Kidney (tissue), 13 donors: ENCODE measurements at regions not wholly inside any gene's neighbourhood (a gene's known extent, or its start where the extent isn't known, plus 50 kb on each side); places are given as distances from the start of the nearest gene placed in this dataset.

Experiments
- DNase-seq, 5 donors: peaks; one replicate each; pipeline ENCODE4 v3.0.0-alpha.2; 2013 to 2020
- FAIRE-seq: peaks from 2 replicates; lab custom pipeline; 2012; peaks lifted over from hg19 to GRCh38; lab: Jason Lieb, UNC
- H3K27ac ChIP-seq, 2 donors: one replicate each; pipeline ENCODE4 v1.7.0; 2013; ENCODE audit warnings: low read depth in 2 of 2, low read length in 2 of 2, inconsistent platforms in 1 of 2
- H3K27me3 ChIP-seq: one replicate; pipeline ENCODE4 v1.7.1; 2013; ENCODE audit warnings: low read length, inconsistent platforms; ENCODE audit not compliant: control insufficient read depth, insufficient read depth
- H3K36me3 ChIP-seq, 3 donors: one replicate each; pipeline versions ENCODE4 v1.7.0 to v1.7.1; 2013; ENCODE audit warnings: low read length in 3 of 3, control low read depth in 1 of 3, inconsistent platforms in 1 of 3; ENCODE audit not compliant: insufficient read depth in 3 of 3, control insufficient read depth in 2 of 3
- H3K4me1 ChIP-seq, 3 donors: one replicate each; pipeline versions ENCODE4 v1.7.0 to v1.7.1; 2013; ENCODE audit warnings: low read length in 3 of 3, inconsistent platforms in 1 of 3, low read depth in 1 of 3; ENCODE audit not compliant: control insufficient read depth in 2 of 3, insufficient read depth in 2 of 3
- H3K4me3 ChIP-seq, 3 donors: one replicate each; pipeline versions ENCODE4 v1.7.0 to v1.8.1; 2013; ENCODE audit warnings: low read length in 3 of 3, control low read depth in 1 of 3, inconsistent platforms in 1 of 3
- H3K9ac ChIP-seq, 3 donors: one replicate each; pipeline versions ENCODE4 v1.7.0 to v1.7.1; 2013; ENCODE audit warnings: low read length in 3 of 3, control low read depth in 1 of 3, inconsistent platforms in 1 of 3
- H3K9me3 ChIP-seq, 3 donors: one replicate each; pipeline versions ENCODE4 v1.7.0 to v1.7.1; 2013; ENCODE audit warnings: low read length in 3 of 3, control low read depth in 1 of 3, inconsistent platforms in 1 of 3; ENCODE audit not compliant: control insufficient read depth in 2 of 3, insufficient read depth in 1 of 3
- CTCF ChIP-seq: IDR thresholded peaks from 3 replicates; pipeline ENCODE4 v1.5.1; 2012; ENCODE audit warnings: mild to moderate bottlenecking, moderate library complexity, borderline replicate concordance; ENCODE audit not compliant: insufficient read depth; ENCODE audit errors: extremely low read depth
- intact Hi-C: fragments of 100-400 bp; cut with DNase I; formaldehyde crosslinking; loops from one replicate; pipeline ENCODE4 v1.11.1; 2022
- donor health status: control.
- donor health status: control.
- donor health status: control.
- donor health status: control.
- donor health status: control.
- donor health status: DM: yes; HTN: yes; CAD: no.
- donor health status: Normal renal cell carcinoma (clear cell type).

GRCh38 chr3:101963902-101964362 is 114.6 kb downstream of the NFKBIZ start:
- Histone ChIP-seq H3K27ac (no peak overlapping the region), H3K9me3 (no peaks in the 10 kb centered on the region), H3K4me3 (no peak overlapping the region), H3K36me3 (no peaks in the 10 kb centered on the region), H3K4me1 (no peaks in the 10 kb centered on the region), H3K9ac (no peak overlapping the region), H3K27me3 (no peaks in the 10 kb centered on the region)
- no peak for TF ChIP-seq CTCF
- intact Hi-C loops = no loop called here
- no peak for DNase-seq
- FAIRE-seq = no peak

- intact Hi-C loops = no loop called here
- no peak for TF ChIP-seq CTCF
- FAIRE-seq (no peak), DNase-seq (no peak)
- Histone ChIP-seq H3K4me1 (no peaks in the 10 kb centered on the region), H3K27me3 (no peaks in the 10 kb centered on the region), H3K36me3 (no peaks in the 10 kb centered on the region), H3K9ac (no peak overlapping the region), H3K27ac (no peak overlapping the region), H3K4me3 (no peak overlapping the region), H3K9me3 (no peaks in the 10 kb centered on the region)
These were observed 115.5 kb downstream of the NFKBIZ start for GRCh38 chr3:101964861-101965260.

GRCh38 chr3:101966226-101966625 is 116.9 kb downstream of the NFKBIZ start:
- FAIRE-seq (no peak), DNase-seq (no peak)
- Histone ChIP-seq H3K4me1 (no peaks in the 10 kb centered on the region), H3K27ac (no peak overlapping the region), H3K9ac (no peak overlapping the region), H3K36me3 (no peaks in the 10 kb centered on the region), H3K27me3 (no peaks in the 10 kb centered on the region), H3K4me3 (no peak overlapping the region), H3K9me3 (no peaks in the 10 kb centered on the region)
- intact Hi-C loops = no loop called here
- TF ChIP-seq CTCF = no peak

GRCh38 chr3:101970212-101970611 is 120.9 kb downstream of the NFKBIZ start:
- DNase-seq (no peak), FAIRE-seq (no peak)
- intact Hi-C loops = no loop called here
- H3K4me1 ChIP-seq = no peaks in the 10 kb centered on the region
- H3K27me3 ChIP-seq = no peaks in the 10 kb centered on the region
- no peak overlapping the region for H3K27ac ChIP-seq
- no peak overlapping the region for H3K4me3 ChIP-seq
- H3K9ac ChIP-seq = no peak overlapping the region
- no peak for TF ChIP-seq CTCF
- H3K9me3 ChIP-seq = no peaks in the 10 kb centered on the region
- no peaks in the 10 kb centered on the region for H3K36me3 ChIP-seq
